GM12891 (cell line): ENCODE measurements at regions not wholly inside any gene's neighbourhood (a gene's known extent, or its start where the extent isn't known, plus 50 kb on each side); places are given as distances from the start of the nearest gene placed in this dataset.

ENCODE experiments used
- DNase-seq: peaks from one replicate; pipeline ENCODE4 v3.0.0; 2011; ENCODE audit warnings: low spot score; ENCODE audit not compliant: insufficient read length
- FAIRE-seq: peaks from 2 replicates; lab custom pipeline; 2011; peaks lifted over from hg19 to GRCh38; lab: Jason Lieb, UNC
- PAX5 ChIP-seq: IDR thresholded peaks from 2 replicates; pipeline ENCODE4 v1.6.1; 2011; ENCODE audit warnings: low read length, moderate library complexity, mild to moderate bottlenecking; ENCODE audit not compliant: insufficient read depth, severe bottlenecking
- POLR2A ChIP-seq: IDR thresholded peaks from 2 replicates; pipeline ENCODE4 v1.6.1; 2011; ENCODE audit warnings: low read depth, low read length, control low read depth
- POLR2AphosphoS5 ChIP-seq: IDR thresholded peaks from 2 replicates; pipeline ENCODE4 v1.6.1; 2011; ENCODE audit warnings: low read depth, low read length, control low read depth
- POU2F2 ChIP-seq: IDR thresholded peaks from 2 replicates; pipeline ENCODE4 v1.6.1; 2011; ENCODE audit warnings: low read depth, mild to moderate bottlenecking, control low read depth, low read length, moderate library complexity
- SPI1 ChIP-seq: IDR thresholded peaks from 2 replicates; pipeline ENCODE4 v1.6.1; 2011; ENCODE audit warnings: low read depth, low read length, control low read depth
- TAF1 ChIP-seq: IDR thresholded peaks from 2 replicates; pipeline ENCODE4 v1.6.1; 2011; ENCODE audit warnings: low read depth, low read length, control low read depth

- DNase-seq (no peak), FAIRE-seq (no peak)
- no peak for TF ChIP-seq POU2F2
- no peak for TF ChIP-seq PAX5
- no peak for TF ChIP-seq TAF1
- no peak for TF ChIP-seq SPI1
- no peak for TF ChIP-seq POLR2A
- no peak for TF ChIP-seq POLR2AphosphoS5
Observed at GRCh38 chr13:99131410-99131809, 69.2 kb upstream of the UBAC2 start.

- FAIRE-seq (no peak), DNase-seq (no peak)
- TF ChIP-seq POLR2AphosphoS5, result no peak
Observed at GRCh38 chr13:99132295-99132835, 68.3 kb upstream of the UBAC2 start.

DNA sequence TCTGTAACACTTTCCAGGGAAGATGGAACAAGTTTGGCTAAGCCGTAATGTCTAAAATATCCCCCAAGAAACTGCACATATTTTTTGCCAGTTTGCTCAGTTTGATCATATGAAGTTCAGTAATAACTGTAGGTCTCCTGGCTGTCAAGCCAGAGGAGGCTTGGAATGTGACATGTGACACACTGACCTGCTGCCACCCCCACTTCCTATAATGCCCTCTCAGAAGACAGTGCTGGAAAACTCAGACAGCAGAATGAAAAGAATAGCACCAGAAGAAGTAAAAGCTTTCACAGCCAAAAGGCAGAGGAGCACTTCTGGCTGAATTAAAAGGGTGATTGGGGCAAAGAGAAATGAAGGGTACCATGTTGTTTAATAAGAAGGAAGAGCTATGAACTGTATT is 67.4 kb upstream of the UBAC2 start:
- FAIRE-seq, result no peak
- no peak for TF ChIP-seq SPI1
- TF ChIP-seq POLR2AphosphoS5, result no peak
- no peak for TF ChIP-seq POU2F2
- TF ChIP-seq POLR2A, result no peak
- TF ChIP-seq PAX5, result no peak
- DNase-seq, result no peak

- DNase-seq (no peak), FAIRE-seq (no peak)
- TF ChIP-seq POU2F2 (no peak), TAF1 (no peak), SPI1 (no peak), PAX5 (no peak), POLR2AphosphoS5 (no peak), POLR2A (no peak)
Observed at GRCh38 chr13:99133848-99134247, 66.8 kb upstream of the UBAC2 start.

- FAIRE-seq (no peak), DNase-seq (no peak)
- no peak for TF ChIP-seq POU2F2
- no peak for TF ChIP-seq TAF1
- no peak for TF ChIP-seq POLR2A
- no peak for TF ChIP-seq SPI1
- no peak for TF ChIP-seq PAX5
- TF ChIP-seq POLR2AphosphoS5, result no peak
Observed at GRCh38 chr13:99135591-99135990, 65.1 kb upstream of the UBAC2 start.

GRCh38 chr13:99136427-99136954 is 64.2 kb upstream of the UBAC2 start:
- TF ChIP-seq SPI1, result no peak
- no peak for TF ChIP-seq PAX5
- TF ChIP-seq TAF1, result no peak
- TF ChIP-seq POU2F2, result no peak
- no peak for TF ChIP-seq POLR2A
- FAIRE-seq (no peak), DNase-seq (no peak)

GRCh38 chr13:99140831-99141230 is 59.8 kb upstream of the UBAC2 start:
- DNase-seq (no peak), FAIRE-seq (no peak)
- TF ChIP-seq POU2F2, result no peak
- TF ChIP-seq SPI1, result no peak
- no peak for TF ChIP-seq POLR2AphosphoS5
- TF ChIP-seq TAF1, result no peak
- no peak for TF ChIP-seq POLR2A
- no peak for TF ChIP-seq PAX5

- DNase-seq (no peak), FAIRE-seq (peak; percentile 28)
- TF ChIP-seq TAF1, result no peak
- TF ChIP-seq SPI1, result no peak
- no peak for TF ChIP-seq POLR2AphosphoS5
- no peak for TF ChIP-seq PAX5
- TF ChIP-seq POLR2A, result no peak
- no peak for TF ChIP-seq POU2F2
Observed at GRCh38 chr13:99143904-99144303, 56.8 kb upstream of the UBAC2 start.

GRCh38 chr13:99144306-99144705 is 56.3 kb upstream of the UBAC2 start:
- FAIRE-seq, result peak; percentile 40
- DNase-seq, result no peak
- TF ChIP-seq SPI1 (peak; percentile 91), PAX5 (no peak)

DNA sequence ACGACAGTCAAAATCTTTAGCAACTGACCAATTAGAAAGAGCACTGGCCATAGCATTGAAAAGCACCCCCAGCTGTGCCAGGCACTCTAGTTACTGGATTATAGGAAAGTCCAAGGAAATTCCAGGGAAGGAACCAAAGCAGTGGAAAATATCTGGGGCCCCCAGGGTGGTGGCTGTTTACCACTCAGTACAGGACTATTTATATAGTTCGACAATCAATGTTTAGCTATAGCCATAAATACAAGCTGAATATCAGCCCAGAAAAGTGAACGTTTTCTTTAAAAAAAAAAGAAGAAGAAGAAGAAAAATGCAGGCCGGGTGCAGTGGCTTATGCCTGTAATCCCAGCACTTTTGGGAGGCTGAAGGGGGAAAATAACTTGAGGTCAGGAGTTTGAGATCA is 55.2 kb upstream of the UBAC2 start:
- no peak for FAIRE-seq
- TF ChIP-seq POLR2AphosphoS5 (no peak), POU2F2 (no peak), TAF1 (no peak), SPI1 (no peak), PAX5 (no peak), POLR2A (no peak)
- DNase-seq, result no peak

- peak; percentile 23 for FAIRE-seq
- DNase-seq, result no peak
- TF ChIP-seq POU2F2 (no peak), POLR2AphosphoS5 (no peak), POLR2A (no peak), TAF1 (no peak), PAX5 (no peak), SPI1 (no peak)
Observed at GRCh38 chr13:99150575-99151361, 49.9 kb upstream of the UBAC2 start.
